NCI-H128 (cell line): ENCODE measurements at regions not wholly inside any gene's neighbourhood (a gene's known extent, or its start where the extent isn't known, plus 50 kb on each side); places are given as distances from the start of the nearest gene placed in this dataset.
A peak's percentile ranks its signal among the peaks of the same experiment; 100 is the strongest.

ENCODE experiments used
- DNase-seq: peaks from one replicate; lab custom pipeline; 2025; ENCODE audit not compliant: unreplicated experiment; lab: John Stamatoyannopoulos, UW

GRCh38 chr6:2384528-2384927 is 139.1 kb upstream of the GMDS start:
- no peak for DNase-seq

DNA sequence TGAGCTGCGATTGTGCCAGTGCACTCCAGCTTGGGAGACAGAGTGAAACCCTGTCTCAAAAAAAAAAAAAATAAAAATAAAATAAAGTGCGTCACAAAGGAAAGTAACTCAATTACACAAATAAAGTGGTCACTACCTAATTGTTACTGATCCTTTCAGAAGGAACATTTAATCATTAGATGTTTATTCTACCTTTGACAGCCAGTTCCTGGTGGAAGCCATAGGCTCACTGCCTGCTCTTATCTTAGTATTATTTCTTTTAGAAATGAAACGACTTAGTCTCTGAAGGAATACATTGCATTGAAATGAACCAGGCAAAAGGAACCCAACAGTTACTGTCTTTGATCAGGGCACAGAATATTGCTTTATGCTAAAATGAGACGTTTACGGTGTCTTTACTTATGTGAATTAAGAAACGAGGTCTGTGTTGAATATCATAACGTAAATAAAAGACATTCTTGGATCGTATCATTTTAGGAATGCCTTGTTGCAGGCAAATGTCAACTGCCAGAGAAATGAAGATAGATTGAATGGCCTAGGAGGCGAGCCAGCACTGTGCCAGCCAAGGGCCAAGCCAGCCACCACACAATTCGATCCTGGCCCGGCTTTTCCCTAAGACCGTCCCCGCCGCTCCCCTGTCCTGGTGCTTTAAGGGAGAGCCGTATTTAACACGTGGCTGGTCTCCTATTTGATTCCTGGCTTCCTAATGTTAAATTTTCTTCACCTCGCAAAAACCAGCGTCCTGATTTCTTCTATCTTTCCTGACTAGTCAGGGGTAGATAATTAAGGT is 136.7 kb upstream of the GMDS start:
- DNase-seq = no peak

DNA sequence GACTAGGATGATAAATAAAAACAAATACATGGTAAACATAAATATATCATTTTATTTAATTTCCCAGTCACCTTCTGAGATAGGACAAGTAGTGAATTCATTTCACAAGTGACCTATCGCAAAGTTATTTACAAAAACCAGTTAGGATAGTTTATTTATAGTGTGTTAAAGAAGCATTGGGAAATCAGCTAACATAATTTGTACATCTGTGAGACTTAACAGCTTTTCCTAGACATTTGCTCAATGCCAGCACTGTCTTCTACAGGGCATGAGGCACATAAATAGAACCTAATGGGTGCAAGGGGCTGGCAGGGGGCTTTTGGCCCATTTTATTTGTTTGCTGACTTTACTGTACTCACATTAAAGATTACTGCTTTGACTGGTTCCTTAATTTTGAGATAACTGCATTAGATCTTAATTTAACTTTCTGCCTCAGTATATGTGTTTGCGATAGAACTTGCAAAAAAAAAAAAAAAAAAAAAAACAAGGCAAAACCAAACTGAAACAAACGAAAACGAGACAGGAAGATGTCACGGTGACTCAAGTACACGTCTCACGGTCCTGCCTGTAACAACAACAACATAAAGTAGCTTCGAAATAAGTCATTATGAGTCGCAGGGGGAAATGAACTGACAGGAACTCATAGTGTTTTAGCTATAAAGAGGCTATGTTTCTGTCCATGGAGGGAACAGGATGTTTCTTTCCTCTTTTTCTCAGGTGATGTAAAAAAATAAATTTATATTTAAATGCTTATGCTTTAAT is 133.7 kb upstream of the GMDS start:
- DNase-seq = no peak

DNA sequence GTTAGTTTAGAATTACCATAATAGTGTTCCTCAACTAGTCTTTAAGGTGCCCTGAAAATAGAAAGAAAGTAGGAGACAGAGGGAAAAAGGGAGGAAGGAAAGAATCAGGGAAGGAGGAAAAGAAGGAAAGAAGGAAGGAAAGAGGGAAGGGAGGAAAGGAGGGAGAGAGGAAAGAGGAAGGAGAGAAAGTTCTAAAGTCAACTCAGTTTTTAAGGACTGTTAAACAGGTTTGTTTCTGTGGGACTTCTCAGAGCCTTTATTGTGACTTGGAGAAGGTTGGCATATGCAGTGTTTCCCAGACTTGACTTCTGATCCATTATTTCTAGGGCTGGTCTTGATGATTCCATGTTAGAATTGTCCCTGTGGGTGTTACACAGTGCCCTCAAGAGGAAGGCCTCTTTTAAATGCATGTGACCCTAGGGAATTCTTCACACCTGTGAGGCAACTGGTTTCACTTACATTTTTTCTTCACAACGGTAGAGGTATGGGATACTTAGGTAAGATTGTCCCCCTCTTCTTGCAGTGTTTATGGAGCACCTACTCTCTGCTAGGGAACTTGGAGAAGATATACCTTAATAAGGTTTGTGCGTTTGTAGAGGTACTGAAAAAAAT is 132.7 kb upstream of the GMDS start:
- DNase-seq = no peak

DNA sequence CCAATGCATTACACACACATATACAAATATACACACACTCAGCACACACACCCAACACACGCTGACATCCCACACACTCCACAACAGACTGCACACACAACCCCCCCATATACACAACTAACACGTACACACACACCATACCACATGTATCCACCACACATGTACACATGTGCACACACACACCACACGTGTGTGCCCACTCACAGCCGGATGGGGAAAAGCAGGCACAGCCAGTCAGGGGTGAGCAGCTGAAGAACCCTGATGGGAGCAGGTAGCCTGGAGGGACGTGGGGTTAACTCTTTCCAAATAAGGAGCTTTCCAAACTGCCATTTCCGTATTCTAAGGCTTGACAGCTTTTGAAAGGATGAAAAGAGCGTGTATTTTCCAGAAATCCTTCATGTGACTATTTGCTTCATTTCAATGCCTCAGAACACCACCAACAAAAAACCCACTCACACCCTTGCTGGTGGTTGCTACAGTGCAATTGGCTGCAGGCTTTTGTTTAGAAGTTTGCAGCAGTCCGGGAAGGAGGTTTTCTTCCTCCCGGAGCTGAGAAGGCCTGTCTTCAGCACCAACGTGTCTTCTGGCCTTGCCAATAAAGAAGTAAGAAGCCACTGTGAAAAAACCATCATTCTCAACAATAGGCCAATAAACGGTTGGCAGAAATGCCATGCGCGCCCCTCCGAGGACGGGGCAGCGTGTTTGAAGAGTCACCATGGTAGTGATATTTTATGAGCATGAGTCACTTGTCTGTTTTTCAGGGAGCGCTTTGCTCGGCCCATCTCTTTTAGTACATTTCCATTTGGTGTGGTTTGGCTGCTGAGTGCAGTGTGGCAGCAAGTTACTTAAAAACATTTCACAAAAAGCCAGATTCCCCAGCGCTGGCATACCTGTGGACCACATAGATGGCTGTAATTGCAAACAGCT is 131.3 kb upstream of the GMDS start:
- DNase-seq = no peak

- no peak for DNase-seq
These were observed 130.0 kb upstream of the GMDS start for GRCh38 chr6:2375443-2375842.

- DNase-seq = no peak
These were observed 124.2 kb upstream of the GMDS start for GRCh38 chr6:2369606-2370005.

GRCh38 chr6:2363211-2363610 is 117.8 kb upstream of the GMDS start:
- no peak for DNase-seq

- no peak for DNase-seq
These were observed 115.8 kb upstream of the GMDS start for GRCh38 chr6:2361195-2361594.

GRCh38 chr6:2360716-2361115 is 115.3 kb upstream of the GMDS start:
- no peak for DNase-seq

DNA sequence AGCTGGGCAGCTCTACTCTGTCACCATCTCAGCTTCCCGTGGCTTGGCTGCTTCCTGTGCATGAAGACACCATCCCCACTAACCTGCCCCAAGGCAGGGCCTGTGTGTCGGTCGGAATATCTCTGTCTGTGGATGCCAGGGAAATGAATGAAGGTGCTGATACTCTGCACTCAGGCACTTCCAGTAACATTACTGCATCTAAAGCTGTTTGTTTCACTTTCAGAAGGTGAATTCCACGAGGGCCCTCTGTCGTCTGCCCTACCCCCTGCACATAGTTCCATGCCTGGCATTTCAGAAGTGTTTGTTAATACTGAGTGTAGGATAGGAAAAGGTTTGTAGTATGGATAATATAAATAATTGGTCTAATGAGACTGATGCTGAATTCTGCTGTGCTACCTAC is 114.7 kb upstream of the GMDS start:
- no peak for DNase-seq

DNA sequence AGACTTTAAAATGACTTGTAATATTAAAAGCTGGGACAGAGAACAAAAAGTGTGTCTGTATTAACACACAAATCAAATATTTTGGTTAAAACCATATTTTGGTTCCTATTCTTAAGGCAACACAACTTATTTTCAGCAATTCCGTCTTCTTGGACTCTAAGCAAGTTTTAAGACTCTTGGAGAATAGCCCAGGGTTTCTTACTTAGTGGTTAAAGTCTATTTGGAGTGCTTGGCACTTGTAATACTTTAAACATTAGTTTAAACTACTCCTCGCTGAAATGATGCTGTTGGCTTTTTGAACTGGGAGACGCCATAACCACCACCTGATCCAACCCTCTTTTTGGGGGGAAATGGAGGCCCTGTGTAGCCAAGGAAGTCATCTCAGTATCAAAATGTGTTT is 109.7 kb upstream of the GMDS start:
- no peak for DNase-seq

- DNase-seq = no peak
These were observed 108.7 kb upstream of the GMDS start for GRCh38 chr6:2354138-2354491.

GRCh38 chr6:2353412-2354137 is 108.2 kb upstream of the GMDS start:
- peak; percentile 65 for DNase-seq

- DNase-seq = no peak
These were observed 106.5 kb upstream of the GMDS start for GRCh38 chr6:2351807-2352431.

DNA sequence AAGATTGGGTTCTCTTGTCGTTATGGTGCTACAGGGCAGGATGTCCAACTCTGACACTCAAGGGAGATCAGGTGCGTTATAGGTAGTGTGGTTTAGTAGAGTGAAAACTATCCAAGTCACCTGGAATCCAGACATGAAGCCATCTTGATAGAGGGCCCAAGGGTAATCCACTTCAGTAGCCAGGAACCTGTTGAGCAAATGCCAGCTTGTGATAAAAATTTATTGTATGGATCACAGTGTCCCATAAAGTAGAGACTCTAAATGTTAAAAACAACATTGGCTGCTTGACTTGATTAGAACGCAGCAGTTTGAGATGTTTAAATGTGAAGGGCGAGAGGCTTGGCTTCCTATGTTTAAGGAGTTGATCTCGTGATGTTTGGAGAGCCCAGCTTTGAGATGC is 105.7 kb upstream of the GMDS start:
- DNase-seq = no peak

GRCh38 chr6:2346078-2346477 is 100.7 kb upstream of the GMDS start:
- no peak for DNase-seq

DNA sequence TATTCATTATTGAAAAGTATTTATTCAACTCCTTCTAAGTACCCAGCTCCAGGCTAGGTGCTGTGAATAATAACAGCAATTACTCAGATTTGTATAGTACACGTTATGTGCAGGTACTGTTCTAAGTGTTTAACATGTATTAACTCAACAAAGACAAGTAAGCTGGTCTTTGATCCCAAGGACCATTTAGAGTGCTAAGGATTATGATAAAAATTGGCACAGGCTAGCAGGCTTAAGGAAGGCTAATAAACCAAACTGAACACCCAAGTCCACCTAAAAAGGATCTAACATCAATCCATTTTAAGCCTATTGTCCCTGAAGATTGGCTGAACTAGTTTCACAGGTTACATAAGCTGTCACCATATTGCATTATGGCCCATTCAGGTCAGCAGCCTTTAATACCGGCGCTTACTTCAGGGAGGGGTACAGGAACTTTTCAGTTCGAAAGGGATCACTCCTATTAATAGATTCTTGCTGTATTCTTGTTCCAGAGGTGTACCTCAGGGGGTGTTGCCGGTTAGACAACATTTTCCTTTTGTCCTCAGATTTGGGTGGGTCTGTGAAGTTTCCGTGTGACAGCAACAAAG is 99.0 kb upstream of the GMDS start:
- no peak for DNase-seq

DNA sequence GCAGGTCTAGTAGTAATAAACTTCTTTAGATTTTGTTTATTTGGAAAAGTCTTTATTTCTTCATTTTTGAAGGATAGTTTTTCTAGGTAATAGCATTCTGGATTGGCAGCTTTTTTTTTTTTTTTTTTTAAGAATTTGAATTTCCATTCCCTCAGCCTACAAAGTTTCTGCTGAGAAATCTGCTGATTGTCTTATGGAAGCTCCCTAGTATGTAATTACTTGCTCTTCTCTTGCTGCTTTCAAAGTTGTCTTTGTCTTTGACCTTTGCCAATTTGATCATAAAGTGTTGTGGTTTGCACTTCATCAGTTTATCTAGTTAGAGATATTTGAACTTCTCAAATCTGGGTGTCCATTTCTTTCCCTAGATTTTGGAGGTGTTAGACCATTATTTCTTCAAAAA is 82.2 kb upstream of the GMDS start:
- no peak for DNase-seq
